Suprapubic skin (tissue), 4 donors: ENCODE measurements at regions not wholly inside any gene's neighbourhood (a gene's known extent, or its start where the extent isn't known, plus 50 kb on each side); places are given as distances from the start of the nearest gene placed in this dataset.

Experiments used
- DNase-seq, 2 donors: peaks; one replicate each; pipeline ENCODE4 v3.0.0-alpha.2; 2019; ENCODE audit warnings: low spot score in 2 of 2
- H3K27ac ChIP-seq: fragments of 200-600 bp; sonication (generic); one replicate; pipeline ENCODE4 v1.5.1; 2019
- H3K27me3 ChIP-seq: fragments of 200-600 bp; sonication (generic); one replicate; pipeline ENCODE4 v1.5.1; 2019
- H3K36me3 ChIP-seq: fragments of 200-600 bp; sonication (generic); one replicate; pipeline ENCODE4 v1.5.1; 2019
- H3K4me1 ChIP-seq: fragments of 200-600 bp; sonication (generic); one replicate; pipeline ENCODE4 v1.5.1; 2019
- H3K4me3 ChIP-seq: fragments of 200-600 bp; sonication (generic); one replicate; pipeline ENCODE4 v1.5.1; 2019; ENCODE audit warnings: mild to moderate bottlenecking
- H3K9me3 ChIP-seq: fragments of 200-600 bp; sonication (generic); one replicate; pipeline ENCODE4 v1.5.1; 2019
- EP300 ChIP-seq: sonication (generic); formaldehyde crosslinking; IDR thresholded peaks from one replicate; pipeline ENCODE4 v1.6.1; 2017; ENCODE audit warnings: antibody characterized with exemption
- POLR2A ChIP-seq, 2 donors: fragments of 450-650 bp; IDR thresholded peaks; one replicate each; pipeline ENCODE4 v1.6.1; 2017; ENCODE audit warnings: antibody characterized with exemption in 2 of 2, mild to moderate bottlenecking in 2 of 2, moderate library complexity in 2 of 2
- POLR2AphosphoS5 ChIP-seq, 3 donors: sonication (generic); formaldehyde crosslinking; IDR thresholded peaks; one replicate each; pipeline ENCODE4 v1.6.1; 2017; ENCODE audit warnings: antibody characterized with exemption in 3 of 3
- WGBS: methylation state at CpG from one replicate; pipeline ENCODE4 v1.1.5; 2018; 5-methylcytosine and 5-hydroxymethylcytosine counted together
- TF ChIP-seq, protein P1 (sequence below), 2 donors: fragments of 200-600 bp in 1 of 2; fragments of 450-650 bp in 1 of 2; sonication (generic) in 1 of 2; IDR thresholded peaks; one replicate each; pipeline ENCODE4 v1.5.1; 2016 to 2019; ENCODE audit warnings: antibody characterized with exemption in 2 of 2, mild to moderate bottlenecking in 1 of 2, moderate library complexity in 1 of 2

DNA sequence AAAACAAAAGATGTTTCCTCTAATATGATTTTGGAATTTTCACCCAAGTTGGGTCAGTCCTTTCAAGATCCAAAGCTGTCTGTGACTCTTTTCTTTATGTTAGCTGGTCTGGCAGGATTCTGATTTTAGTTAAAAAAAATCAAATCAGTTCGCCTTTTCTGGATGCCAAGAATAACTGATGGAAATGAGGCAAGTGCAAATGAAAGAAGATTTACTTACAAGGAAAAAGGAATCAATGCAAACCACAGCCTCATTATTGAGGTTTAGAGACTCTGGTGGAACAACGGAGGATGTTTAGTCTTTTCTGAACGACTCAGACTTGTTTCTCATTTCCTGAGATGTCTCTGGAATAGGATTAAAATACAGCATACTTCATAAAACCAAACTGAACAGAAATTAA lies 117.0 kb upstream of the DYRK2 start:
- H3K27me3 ChIP-seq: no peaks in the 10 kb centered on the region
- no peaks in the 10 kb centered on the region for H3K9me3 ChIP-seq
- no peak overlapping the region for H3K4me3 ChIP-seq
- DNase-seq: no peak
- H3K27ac ChIP-seq: no peak overlapping the region
- no peak for TF ChIP-seq POLR2AphosphoS5 (IDR thresholded peaks at IDR 0.05)
- no peak for TF ChIP-seq EP300
- no peak for TF ChIP-seq POLR2A (IDR thresholded peaks at IDR 0.05)
- TF ChIP-seq, protein P1, sequence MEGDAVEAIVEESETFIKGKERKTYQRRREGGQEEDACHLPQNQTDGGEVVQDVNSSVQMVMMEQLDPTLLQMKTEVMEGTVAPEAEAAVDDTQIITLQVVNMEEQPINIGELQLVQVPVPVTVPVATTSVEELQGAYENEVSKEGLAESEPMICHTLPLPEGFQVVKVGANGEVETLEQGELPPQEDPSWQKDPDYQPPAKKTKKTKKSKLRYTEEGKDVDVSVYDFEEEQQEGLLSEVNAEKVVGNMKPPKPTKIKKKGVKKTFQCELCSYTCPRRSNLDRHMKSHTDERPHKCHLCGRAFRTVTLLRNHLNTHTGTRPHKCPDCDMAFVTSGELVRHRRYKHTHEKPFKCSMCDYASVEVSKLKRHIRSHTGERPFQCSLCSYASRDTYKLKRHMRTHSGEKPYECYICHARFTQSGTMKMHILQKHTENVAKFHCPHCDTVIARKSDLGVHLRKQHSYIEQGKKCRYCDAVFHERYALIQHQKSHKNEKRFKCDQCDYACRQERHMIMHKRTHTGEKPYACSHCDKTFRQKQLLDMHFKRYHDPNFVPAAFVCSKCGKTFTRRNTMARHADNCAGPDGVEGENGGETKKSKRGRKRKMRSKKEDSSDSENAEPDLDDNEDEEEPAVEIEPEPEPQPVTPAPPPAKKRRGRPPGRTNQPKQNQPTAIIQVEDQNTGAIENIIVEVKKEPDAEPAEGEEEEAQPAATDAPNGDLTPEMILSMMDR (IDR thresholded peaks at IDR 0.05): no peak
- no peaks in the 10 kb centered on the region for H3K36me3 ChIP-seq
- H3K4me1 ChIP-seq: peaks cover 11% of the 10 kb centered on the region
- WGBS: 46% methylated on average over 3 of the region's 3 CpGs

DNA sequence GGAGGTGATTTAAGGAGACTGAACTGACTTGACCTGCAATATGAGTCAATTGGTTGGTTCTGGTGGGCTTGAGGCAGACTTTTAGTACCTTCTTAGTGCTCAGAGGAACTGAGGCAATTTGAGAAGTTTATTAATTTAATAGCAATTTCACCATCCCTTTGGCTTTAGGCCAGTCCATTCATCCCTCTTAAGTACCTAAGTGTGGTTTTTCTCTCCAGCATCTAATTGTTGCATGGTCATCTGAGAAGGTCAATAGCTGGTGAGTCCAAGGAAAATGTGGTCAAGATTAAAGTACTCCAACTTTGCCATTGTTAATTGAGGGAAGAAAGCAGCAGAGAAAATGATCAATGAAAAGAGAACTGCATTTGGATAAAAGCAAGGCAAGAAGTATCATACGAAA lies 115.4 kb upstream of the DYRK2 start:
- Histone ChIP-seq H3K36me3 (no peaks in the 10 kb centered on the region), H3K27me3 (no peaks in the 10 kb centered on the region), H3K9me3 (no peaks in the 10 kb centered on the region), H3K4me3 (no peak overlapping the region), H3K4me1 (peaks cover 11% of the 10 kb centered on the region), H3K27ac (no peak overlapping the region)
- WGBS: 97% methylated on average over 1 of the region's 1 CpG
- DNase-seq: no peak
- TF ChIP-seq POLR2A (IDR thresholded peaks at IDR 0.05) (no peak), POLR2AphosphoS5 (IDR thresholded peaks at IDR 0.05) (no peak), EP300 (no peak)
- TF ChIP-seq, protein P1 (IDR thresholded peaks at IDR 0.05): no peak

DNA sequence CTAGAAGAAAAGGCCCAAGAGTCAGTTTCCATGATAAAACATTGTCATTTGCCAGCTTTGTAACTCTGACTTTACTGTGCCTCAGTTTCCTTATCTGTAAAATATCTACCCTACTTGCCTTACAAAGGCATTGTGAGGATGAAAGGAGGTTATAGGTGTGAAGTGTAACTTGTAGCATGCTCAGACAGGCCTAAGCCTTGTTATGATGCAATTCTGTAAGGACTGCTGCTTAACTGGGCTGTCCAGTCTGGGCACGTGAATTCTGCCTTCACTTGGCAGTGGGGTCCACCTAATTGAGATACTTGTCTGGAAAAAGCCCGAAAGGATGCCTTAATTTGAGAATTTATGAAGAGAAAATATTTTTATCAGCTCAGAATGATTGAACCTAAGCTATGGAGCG lies 114.5 kb upstream of the DYRK2 start:
- Histone ChIP-seq H3K27ac (peak overlapping the region; percentile 38), H3K9me3 (no peaks in the 10 kb centered on the region), H3K36me3 (no peaks in the 10 kb centered on the region), H3K4me1 (peaks cover 11% of the 10 kb centered on the region), H3K27me3 (no peaks in the 10 kb centered on the region), H3K4me3 (no peak overlapping the region)
- 59% methylated on average over 3 of the region's 3 CpGs for WGBS
- no peak for DNase-seq
- TF ChIP-seq POLR2A (IDR thresholded peaks at IDR 0.05) (no peak), POLR2AphosphoS5 (IDR thresholded peaks at IDR 0.05) (no peak), EP300 (no peak)
- TF ChIP-seq, protein P1 (IDR thresholded peaks at IDR 0.05): no peak

DNA sequence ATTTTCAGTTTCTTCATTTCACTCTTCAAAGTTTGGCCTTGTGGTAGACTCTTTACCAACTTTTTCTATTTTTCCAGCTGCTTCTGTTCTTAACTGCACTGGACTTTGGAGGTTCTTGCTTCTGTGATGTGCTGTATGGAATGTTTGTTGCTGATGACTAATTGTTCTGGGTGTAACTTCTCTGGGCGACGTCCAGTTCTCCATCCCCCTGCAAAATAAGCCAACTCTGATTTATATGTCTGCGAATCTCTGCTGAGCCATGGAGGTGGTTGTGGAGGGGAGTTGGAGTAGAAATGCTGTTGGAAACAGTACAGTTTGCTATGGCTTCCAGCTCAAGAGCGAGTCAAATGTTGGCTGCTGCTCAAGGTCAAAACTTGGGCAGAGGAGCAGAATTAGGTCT lies 113.9 kb upstream of the DYRK2 start:
- no peak for DNase-seq
- no peaks in the 10 kb centered on the region for H3K36me3 ChIP-seq
- WGBS: 15% methylated on average over 4 of the region's 4 CpGs
- H3K27me3 ChIP-seq: no peaks in the 10 kb centered on the region
- peaks cover 11% of the 10 kb centered on the region for H3K4me1 ChIP-seq
- H3K4me3 ChIP-seq: no peak overlapping the region
- H3K27ac ChIP-seq: no peak overlapping the region
- no peaks in the 10 kb centered on the region for H3K9me3 ChIP-seq
- TF ChIP-seq, protein P1 (IDR thresholded peaks at IDR 0.05): no peak

DNA sequence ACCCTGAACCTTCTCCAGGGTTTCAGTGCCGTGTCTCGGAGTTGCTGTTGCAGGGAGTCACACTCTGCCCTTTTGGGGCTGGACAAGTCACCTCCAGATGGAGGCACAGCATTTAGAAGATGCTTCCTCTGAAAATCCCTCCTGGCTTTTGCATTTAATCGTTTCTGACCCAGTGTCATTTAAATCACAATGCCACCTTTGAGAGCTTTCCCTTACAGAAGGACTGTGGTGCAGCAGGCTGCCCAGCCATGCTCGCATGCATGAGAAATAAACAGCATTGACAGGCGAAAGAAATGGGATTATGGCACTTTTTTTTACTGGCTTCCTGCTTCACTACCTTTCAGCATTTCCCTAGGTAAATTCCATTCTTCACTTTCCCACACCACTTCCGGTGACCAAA lies 113.4 kb upstream of the DYRK2 start:
- no peak for DNase-seq
- no peaks in the 10 kb centered on the region for H3K9me3 ChIP-seq
- no peaks in the 10 kb centered on the region for H3K27me3 ChIP-seq
- no peak overlapping the region for H3K27ac ChIP-seq
- TF ChIP-seq EP300 (no peak), POLR2AphosphoS5 (IDR thresholded peaks at IDR 0.05) (no peak), POLR2A (IDR thresholded peaks at IDR 0.05) (no peak)
- TF ChIP-seq, protein P1 (IDR thresholded peaks at IDR 0.05): no peak
- H3K36me3 ChIP-seq: no peaks in the 10 kb centered on the region
- H3K4me3 ChIP-seq: no peak overlapping the region
- peaks cover 11% of the 10 kb centered on the region for H3K4me1 ChIP-seq
- 77% methylated on average over 6 of the region's 6 CpGs for WGBS
